Natural killer cell (primary cell): ENCODE measurements at regions not wholly inside any gene's neighbourhood (a gene's known extent, or its start where the extent isn't known, plus 50 kb on each side); places are given as distances from the start of the nearest gene placed in this dataset.
A peak's percentile ranks its signal among the peaks of the same experiment; 100 is the strongest.

Experiments
- ATAC-seq, 3 donors: fragments of 150-1000 bp in 2 of 3; fragments of 200-7000 bp in 1 of 3; cut with Tn5 transposase; 1 replicate in 1 of 3; 2 replicates in 2 of 3; pipeline ENCODE4 v1.10.0; 2021; ENCODE audit warnings: mild to moderate bottlenecking in 2 of 3, moderate library complexity in 2 of 3
- DNase-seq, 2 donors: peaks; one replicate each; pipeline versions ENCODE4 v3.0.0 to v3.0.0-alpha.2; 2013 to 2021; ENCODE audit warnings: mixed read lengths in 1 of 2
- H3K27ac ChIP-seq: one replicate; pipeline ENCODE4 v1.5.1; 2013; ENCODE audit warnings: mild to moderate bottlenecking, low read length
- H3K27me3 ChIP-seq: one replicate; pipeline ENCODE4 v1.6.1; 2013; ENCODE audit warnings: low read length; ENCODE audit not compliant: control insufficient read depth, insufficient read depth
- H3K36me3 ChIP-seq: one replicate; pipeline ENCODE4 v1.6.1; 2013; ENCODE audit warnings: low read length; ENCODE audit not compliant: control insufficient read depth, insufficient read depth
- H3K4me1 ChIP-seq: one replicate; pipeline ENCODE4 v1.6.1; 2013; ENCODE audit warnings: low read length; ENCODE audit not compliant: control insufficient read depth, insufficient read depth
- H3K4me3 ChIP-seq: one replicate; pipeline ENCODE4 v1.5.1; 2013; ENCODE audit warnings: low read length
- H3K9me3 ChIP-seq: one replicate; pipeline ENCODE4 v1.6.1; 2013; ENCODE audit warnings: low read length; ENCODE audit not compliant: control insufficient read depth, insufficient read depth
- H3K27ac Mint-ChIP-seq, 2 donors: one replicate each; pipeline ENCODE4 v1.8.0; 2022; ENCODE audit warnings: mild to moderate bottlenecking in 2 of 2, mixed read lengths in 2 of 2, moderate library complexity in 1 of 2
- H3K27me3 Mint-ChIP-seq, 2 donors: one replicate each; pipeline ENCODE4 v1.8.0; 2022; ENCODE audit warnings: low read depth in 2 of 2, mixed read lengths in 2 of 2
- H3K36me3 Mint-ChIP-seq: one replicate; pipeline ENCODE4 v1.8.0; 2022; ENCODE audit warnings: mixed read lengths
- H3K4me1 Mint-ChIP-seq, 2 donors: one replicate each; pipeline ENCODE4 v1.8.0; 2022; ENCODE audit warnings: mixed read lengths in 2 of 2
- H3K4me3 Mint-ChIP-seq: one replicate; pipeline ENCODE4 v1.8.0; 2022; ENCODE audit warnings: mild to moderate bottlenecking, moderate library complexity, mixed read lengths
- H3K9me3 Mint-ChIP-seq, 2 donors: one replicate each; pipeline ENCODE4 v1.8.0; 2022; ENCODE audit warnings: mixed read lengths in 2 of 2
- CTCF ChIP-seq: fragments of 200-600 bp; IDR thresholded peaks from one replicate; pipeline ENCODE4 v1.8.0; 2022; ENCODE audit warnings: antibody characterized with exemption
- WGBS: methylation state at CpG from one replicate; pipeline ENCODE4 v1.1.7; 2013; ENCODE audit warnings: missing lambda C conversion rate; ENCODE audit not compliant: insufficient coverage; 5-methylcytosine and 5-hydroxymethylcytosine counted together
- intact Hi-C: fragments of 100-400 bp; cut with micrococcal nuclease; formaldehyde crosslinking; loops from one replicate; pipeline ENCODE4 v1.14.2; 2022

DNA sequence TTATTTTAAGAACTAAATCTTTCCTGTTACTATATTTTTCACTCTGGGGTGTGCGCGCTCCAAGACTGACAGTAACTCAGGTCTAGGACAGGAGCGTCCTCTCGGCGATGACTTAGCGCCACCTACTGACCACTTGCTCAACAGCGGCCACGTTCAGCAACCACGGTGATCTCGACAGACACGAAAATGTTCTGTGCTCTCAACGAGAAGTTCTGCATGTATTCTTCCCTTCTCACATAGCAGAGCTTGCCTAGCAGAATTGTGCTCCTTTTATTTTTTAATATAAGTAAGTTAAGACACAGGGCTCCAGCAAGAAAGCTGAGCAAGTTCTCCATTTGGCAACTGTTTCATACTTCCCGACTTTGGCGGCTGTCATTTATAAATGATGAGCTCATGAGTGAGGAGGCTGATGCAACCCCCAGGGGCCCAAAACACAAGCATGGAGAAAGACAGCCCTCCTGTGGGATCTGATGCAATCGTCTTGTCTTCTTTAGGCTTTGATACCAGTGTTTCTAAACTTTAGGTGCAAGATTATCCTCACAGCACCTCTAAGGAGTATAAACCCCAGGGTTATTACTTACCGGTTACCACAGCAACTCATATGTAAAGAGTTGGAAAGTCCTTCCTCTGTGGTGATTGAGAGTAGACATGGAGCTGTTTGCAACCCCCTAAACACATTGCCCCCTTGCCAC, 92.6 kb downstream of the HHIPL2 start:
- DNase-seq (peak; percentile 66 to 92), ATAC-seq (peak; percentile 82 to 99 (median 98))
- Mint-ChIP-seq H3K9me3 (peaks cover 7% of the 10 kb centered on the region in 2 donors), H3K4me1 (peaks cover 6 to 7% of the 10 kb centered on the region in 2 donors), H3K4me3 (no peak overlapping the region), H3K27ac (no peak overlapping the region), H3K27me3 (peaks cover 0 to 2% of the 10 kb centered on the region in 2 donors), H3K36me3 (peaks cover 9% of the 10 kb centered on the region)
- Histone ChIP-seq H3K27me3 (no peaks in the 10 kb centered on the region), H3K9me3 (peaks cover 10% of the 10 kb centered on the region), H3K36me3 (no peaks in the 10 kb centered on the region), H3K4me3 (no peak overlapping the region), H3K27ac (no peak overlapping the region), H3K4me1 (peaks cover 9% of the 10 kb centered on the region)
- WGBS: 9% methylated on average over 15 of the region's 16 CpGs
- intact Hi-C loops: loop anchor here (1.0 to 10.0 kb wide), 5 partner anchors 359 to 1645 kb away; partner anchors contain the start of gene HLX
- TF ChIP-seq CTCF: peak; percentile 85

DNA sequence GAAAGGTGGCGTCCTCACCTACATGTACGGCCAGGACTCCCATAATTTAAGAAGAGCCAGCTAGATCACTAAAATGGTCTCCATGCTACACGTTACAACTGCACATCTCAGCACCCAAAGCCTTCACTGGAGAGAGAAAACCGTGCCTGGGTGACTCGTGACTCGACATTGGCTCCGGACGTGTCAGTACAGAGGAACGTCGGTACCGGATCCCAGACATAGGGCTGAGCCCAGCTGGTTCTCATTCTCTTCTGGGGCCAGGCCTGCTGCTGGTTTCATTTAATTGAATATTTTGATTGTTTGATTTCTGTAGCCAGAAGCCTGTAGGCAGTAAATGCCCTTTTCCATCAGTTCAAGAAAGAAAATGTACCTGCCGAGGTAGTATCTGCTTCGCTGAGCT, 93.1 kb downstream of the HHIPL2 start:
- no peak overlapping the region for H3K4me3 Mint-ChIP-seq
- intact Hi-C loops: loop anchor here (1.0 to 10.0 kb wide), 5 partner anchors 358 to 1644 kb away; partner anchors contain the start of gene HLX

DNA sequence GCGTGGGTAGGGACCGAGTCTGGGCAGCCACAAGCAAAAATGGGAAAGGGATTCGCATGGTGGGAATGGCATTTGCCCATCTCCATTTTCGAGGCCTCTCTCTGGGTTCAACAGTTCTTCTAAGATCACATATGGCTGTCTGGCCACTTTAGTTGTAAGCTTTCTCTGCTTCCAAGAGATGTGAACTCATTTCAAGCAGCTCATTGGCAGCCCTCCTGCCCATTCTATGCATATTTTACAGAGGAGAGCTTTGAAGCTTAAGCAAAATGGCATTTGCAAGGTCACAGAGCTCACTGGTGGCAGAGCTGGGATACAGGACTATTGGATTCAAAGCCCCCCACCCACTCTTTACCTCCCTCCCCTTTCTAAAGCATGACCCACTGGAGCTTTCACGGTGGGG, 93.7 kb downstream of the HHIPL2 start:
- DNase-seq (no peak), ATAC-seq (no peak)
- H3K27me3 Mint-ChIP-seq: no peaks in the 10 kb centered on the region
- H3K4me3 Mint-ChIP-seq: no peak overlapping the region
- WGBS: 94% methylated on average over 5 of the region's 5 CpGs
- Histone ChIP-seq H3K27me3 (no peaks in the 10 kb centered on the region), H3K4me1 (peaks cover 9% of the 10 kb centered on the region), H3K9me3 (peaks cover 10% of the 10 kb centered on the region), H3K27ac (no peak overlapping the region), H3K4me3 (no peak overlapping the region), H3K36me3 (no peaks in the 10 kb centered on the region)
- intact Hi-C loops: loop anchor here (10.0 kb wide), 1 partner anchor 1579 kb away; the partner anchor contains the start of gene HLX
- no peak for TF ChIP-seq CTCF
- H3K4me1 Mint-ChIP-seq: peaks cover 6 to 7% of the 10 kb centered on the region in 2 donors
- H3K27ac Mint-ChIP-seq: no peak overlapping the region
- H3K9me3 Mint-ChIP-seq: peaks cover 7% of the 10 kb centered on the region in 2 donors
- H3K36me3 Mint-ChIP-seq: peaks cover 9% of the 10 kb centered on the region

More for the DNA sequence above, 93.1 kb downstream of the HHIPL2 start:
- Histone ChIP-seq H3K27me3 (no peaks in the 10 kb centered on the region), H3K36me3 (no peaks in the 10 kb centered on the region), H3K4me3 (no peak overlapping the region), H3K4me1 (peaks cover 9% of the 10 kb centered on the region), H3K27ac (no peak overlapping the region), H3K9me3 (peaks cover 10% of the 10 kb centered on the region)
- H3K36me3 Mint-ChIP-seq: peaks cover 9% of the 10 kb centered on the region
- ATAC-seq (peak in 1 of 3 donors; percentile 28), DNase-seq (no peak)
- H3K27ac Mint-ChIP-seq: no peak overlapping the region
- H3K27me3 Mint-ChIP-seq: no peaks in the 10 kb centered on the region
- peaks cover 6 to 7% of the 10 kb centered on the region in 2 donors for H3K4me1 Mint-ChIP-seq
- no peak for TF ChIP-seq CTCF
- peaks cover 7% of the 10 kb centered on the region in 2 donors for H3K9me3 Mint-ChIP-seq
- 64% methylated on average over 13 of the region's 13 CpGs for WGBS
